Activated CD4-positive, CD25-positive, alpha-beta regulatory T cell treated with anti-CD3 and anti-CD28 coated beads, Interleukin-2, amount 50 U/mL, for 16 hours (primary cell): ENCODE measurements at regions not wholly inside any gene's neighbourhood (a gene's known extent, or its start where the extent isn't known, plus 50 kb on each side); places are given as distances from the start of the nearest gene placed in this dataset.

Experiments
- DNase-seq: peaks from one replicate; pipeline ENCODE4 v3.0.0-alpha.2; 2020; ENCODE audit warnings: low read depth, low spot score

GRCh38 chr14:61941421-61942150, 179.4 kb downstream of the SNAPC1 start:
- DNase-seq = no peak

- DNase-seq = no peak
These were observed 186.2 kb downstream of the SNAPC1 start for GRCh38 chr14:61948376-61948775.

GRCh38 chr14:61950340-61950739, 188.1 kb downstream of the SNAPC1 start:
- no peak for DNase-seq

GRCh38 chr14:61953602-61954001, 191.4 kb downstream of the SNAPC1 start:
- DNase-seq = no peak

GRCh38 chr14:61954306-61954705, 192.1 kb downstream of the SNAPC1 start:
- DNase-seq = no peak

GRCh38 chr14:61956517-61956916, 194.3 kb downstream of the SNAPC1 start:
- DNase-seq = no peak

GRCh38 chr14:61959348-61959747, 197.1 kb downstream of the SNAPC1 start:
- DNase-seq = no peak

- no peak for DNase-seq
These were observed 199.1 kb downstream of the SNAPC1 start for GRCh38 chr14:61961369-61961768.

GRCh38 chr14:61963926-61964325, 201.7 kb downstream of the SNAPC1 start:
- DNase-seq = no peak

GRCh38 chr14:61965030-61965745, 203.0 kb downstream of the SNAPC1 start:
- no peak for DNase-seq

GRCh38 chr14:61968207-61968606, 206.0 kb downstream of the SNAPC1 start:
- DNase-seq = no peak

- DNase-seq = no peak
These were observed 210.5 kb downstream of the SNAPC1 start for GRCh38 chr14:61972711-61973110.

- DNase-seq = no peak
These were observed 211.8 kb downstream of the SNAPC1 start for GRCh38 chr14:61973981-61974380.

GRCh38 chr14:61977217-61977616, 215.0 kb downstream of the SNAPC1 start:
- DNase-seq = no peak

GRCh38 chr14:61988240-61988639, 226.0 kb downstream of the SNAPC1 start:
- DNase-seq = no peak

- no peak for DNase-seq
These were observed 229.9 kb downstream of the SNAPC1 start for GRCh38 chr14:61992139-61992538.

- DNase-seq = no peak
These were observed 230.7 kb downstream of the SNAPC1 start for GRCh38 chr14:61992926-61993325.

GRCh38 chr14:61994589-61994988, 232.4 kb downstream of the SNAPC1 start:
- no peak for DNase-seq

- DNase-seq = no peak
These were observed 234.5 kb downstream of the SNAPC1 start for GRCh38 chr14:61996753-61997152.

GRCh38 chr14:61997161-61997560, 234.9 kb downstream of the SNAPC1 start:
- no peak for DNase-seq

- DNase-seq = no peak
These were observed 239.7 kb downstream of the SNAPC1 start for GRCh38 chr14:62001963-62002362.

- DNase-seq = no peak
These were observed 240.4 kb downstream of the SNAPC1 start for GRCh38 chr14:62002642-62003041.

- no peak for DNase-seq
These were observed 241.5 kb downstream of the SNAPC1 start for GRCh38 chr14:62003701-62004100.
